HepG2 (cell line): ENCODE measurements at regions not wholly inside any gene's neighbourhood (a gene's known extent, or its start where the extent isn't known, plus 50 kb on each side); places are given as distances from the start of the nearest gene placed in this dataset.

Source experiments
- ATAC-seq: fragments of 200-7000 bp; cut with Tn5 transposase; 3 replicates; pipeline ENCODE4 v1.9.1; 2020; ENCODE audit warnings: mild to moderate bottlenecking, moderate library complexity
- BruUV-seq: library from RNA; stranded (reverse); fragments of 400-500 nt; replicated peaks from 2 replicates; lab custom pipeline; 2021; lab: Mats Ljungman, UMichigan
- CTCF ChIA-PET: fragments of 300-600 bp; formaldehyde crosslinking; extraction: SDS; loops from one replicate; lab custom pipeline; 2021; ENCODE audit warnings: low total read pairs, inconsistent platforms, low intra/inter-chr PET ratio; lab: Yijun Ruan, JAX
- POLR2A ChIA-PET: fragments of 350-600 bp; sonication (Branson Sonifier 250); formaldehyde crosslinking; loops from one replicate; lab custom pipeline; 2020; ENCODE audit warnings: antibody characterized with exemption, inconsistent platforms; lab: Yijun Ruan, JAX
- DNase-seq: peaks from one replicate; pipeline ENCODE4 v3.0.0-alpha.2; 2015; ENCODE audit warnings: low spot score
- FAIRE-seq: peaks from 3 replicates; lab custom pipeline; 2011; peaks lifted over from hg19 to GRCh38; lab: Jason Lieb, UNC
- H2AFZ ChIP-seq: one replicate; pipeline ENCODE4 v1.6.1; 2011; ENCODE audit warnings: low read length, inconsistent platforms
- H3K27ac ChIP-seq: fragments of 300-600 bp; 3 replicates; pipeline ENCODE4 v1.8.0; 2011; ENCODE audit warnings: mixed run types, mild to moderate bottlenecking, mixed read lengths, low read length, inconsistent platforms; ENCODE audit not compliant: insufficient read depth; ENCODE audit errors: extremely low read length
- H3K27me3 ChIP-seq, 2 experiments: fragments of 200-600 bp in 1 of 2; 2 replicates in 1 of 2; 3 replicates in 1 of 2; pipeline versions ENCODE4 v1.6.0 to v1.8.0; 2011; ENCODE audit warnings: low read length in 2 of 2, mild to moderate bottlenecking in 2 of 2, moderate library complexity in 2 of 2, inconsistent platforms in 1 of 2; ENCODE audit not compliant: insufficient read depth in 2 of 2, control insufficient read depth in 1 of 2
- H3K36me3 ChIP-seq, 2 experiments: fragments of 200-600 bp in 1 of 2; replicated peaks in 1 of 2; 2 replicates in 1 of 2; 3 replicates in 1 of 2; pipeline versions ENCODE4 v1.5.1 to v1.8.0; 2011; ENCODE audit warnings: low read length in 2 of 2, inconsistent platforms in 1 of 2; ENCODE audit not compliant: insufficient read depth in 2 of 2, control insufficient read depth in 1 of 2
- H3K4me1 ChIP-seq: 2 replicates; pipeline ENCODE4 v1.5.1; 2012; ENCODE audit warnings: low read length, inconsistent platforms; ENCODE audit not compliant: insufficient read depth
- H3K4me2 ChIP-seq: 2 replicates; pipeline ENCODE4 v1.6.0; 2011; ENCODE audit warnings: low read depth, low read length, inconsistent platforms
- H3K4me3 ChIP-seq, 3 experiments: fragments of 200-600 bp in 1 of 3; sonication (generic), shearing (Covaris generic) in 1 of 3; replicated peaks in 1 of 3; 2 replicates each; pipeline ENCODE4 v1.5.1; 2011 to 2016; ENCODE audit warnings: low read length in 3 of 3, inconsistent platforms in 2 of 3, low read depth in 2 of 3, mild to moderate bottlenecking in 2 of 3, control low read depth in 1 of 3, mixed read lengths in 1 of 3; ENCODE audit not compliant: insufficient read depth in 1 of 3
- H3K79me2 ChIP-seq: one replicate; pipeline ENCODE4 v1.6.1; 2011; ENCODE audit warnings: low read length, inconsistent platforms; ENCODE audit not compliant: insufficient read depth
- H3K9ac ChIP-seq: 2 replicates; pipeline ENCODE4 v1.6.0; 2011; ENCODE audit warnings: mild to moderate bottlenecking, low read depth, low read length, inconsistent platforms; ENCODE audit not compliant: insufficient read depth
- H3K9me3 ChIP-seq: 2 replicates; pipeline ENCODE4 v1.5.1; 2012; ENCODE audit warnings: mild to moderate bottlenecking, low read length
- H4K20me1 ChIP-seq: 2 replicates; pipeline ENCODE4 v1.6.0; 2011; ENCODE audit warnings: inconsistent platforms, mild to moderate bottlenecking, low read length, moderate library complexity; ENCODE audit not compliant: insufficient read depth
- DPF2 ChIP-seq: sonication (generic); formaldehyde crosslinking; IDR thresholded peaks from 2 replicates; pipeline ENCODE4 v1.4.0; 2020; ENCODE audit warnings: mild to moderate bottlenecking, low read depth, missing genetic modification reagents, borderline replicate concordance
- HNRNPH1 ChIP-seq: fragments of 200-400 bp; formaldehyde crosslinking; optimal IDR thresholded peaks from 2 replicates; pipeline ENCODE3; 2017; ENCODE audit warnings: mild to moderate bottlenecking, low read depth, low read length
- NR3C1 ChIP-seq: sonication (generic); formaldehyde crosslinking; IDR thresholded peaks from 2 replicates; pipeline ENCODE4 v1.4.0; 2020; ENCODE audit warnings: missing genetic modification reagents
- PREB ChIP-seq: sonication (generic); formaldehyde crosslinking; IDR thresholded peaks from 2 replicates; pipeline ENCODE4 v1.4.0; 2020; ENCODE audit warnings: missing genetic modification reagents
- RXRA ChIP-seq: sonication (generic); formaldehyde crosslinking; IDR thresholded peaks from 2 replicates; pipeline ENCODE4 v1.5.1; 2020; ENCODE audit warnings: missing genetic modification reagents
- ZNF292 ChIP-seq: sonication (generic); formaldehyde crosslinking; IDR thresholded peaks from 2 replicates; pipeline ENCODE4 v1.8.1; 2022; ENCODE audit warnings: mild to moderate bottlenecking, low read depth, missing genetic modification reagents, borderline replicate concordance
- ZNF547 ChIP-seq: sonication (generic); formaldehyde crosslinking; IDR thresholded peaks from 2 replicates; pipeline ENCODE4 v1.5.1; 2020; ENCODE audit warnings: mild to moderate bottlenecking, missing genetic modification reagents
- ZZZ3 ChIP-seq: sonication (generic); formaldehyde crosslinking; IDR thresholded peaks from 2 replicates; pipeline ENCODE4 v1.4.0; 2020; ENCODE audit warnings: missing genetic modification reagents, mild to moderate bottlenecking, borderline replicate concordance
- WGBS: methylation state at CpG from one replicate; pipeline ENCODE4 v1.1.6; 2017; ENCODE audit warnings: low lambda C conversion rate; 5-methylcytosine and 5-hydroxymethylcytosine counted together
- in situ Hi-C: cut with HindIII; loops from 2 replicates; pipeline ENCODE4 v1.10.0; 2017; ENCODE audit warnings: low pct_unique_long_range_greater_than_20kb; ENCODE audit not compliant: extremely low pct_ligation_motif_present
- intact Hi-C: fragments of 100-400 bp; cut with micrococcal nuclease; formaldehyde crosslinking; loops from one replicate; pipeline ENCODE4 v1.10.0; 2022; ENCODE audit not compliant: unreplicated experiment
- TF ChIP-seq, protein P1 (sequence below): sonication (generic); formaldehyde crosslinking; IDR thresholded peaks from 2 replicates; pipeline ENCODE4 v1.4.0; 2020; ENCODE audit warnings: missing genetic modification reagents, low read depth, mild to moderate bottlenecking, borderline replicate concordance

DNA sequence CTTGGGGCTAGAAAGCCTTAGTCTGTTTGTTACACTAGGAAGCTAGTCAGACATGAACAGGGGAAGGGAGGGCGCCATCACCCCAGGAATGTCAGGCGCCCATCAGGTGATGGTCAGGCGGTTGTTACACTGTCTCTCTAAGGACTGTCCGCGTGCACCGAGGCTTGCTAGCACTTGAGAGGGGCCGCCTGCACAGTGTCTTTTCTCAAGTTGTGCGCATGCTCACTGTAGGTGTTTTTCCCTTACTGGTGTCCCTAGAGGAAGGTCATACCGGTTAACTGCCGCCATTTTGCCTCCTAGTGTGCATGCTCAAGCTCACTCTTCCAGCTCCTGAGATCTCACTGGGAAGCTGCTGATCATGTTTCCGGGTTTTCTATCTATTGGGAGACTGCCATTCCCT lies 855.0 kb upstream of the TMEM132C start:
- ATAC-seq (no peak), DNase-seq (no peak), FAIRE-seq (no peak)
- H3K4me3 ChIP-seq: no peak overlapping the region
- no peak overlapping the region for H3K4me2 ChIP-seq
- BruUV-seq: no TSS peak
- intact Hi-C loops (no loop called here), in situ Hi-C loops (no loop called here)
- ChIA-PET CTCF (no interaction called here), POLR2A (no interaction called here)
- TF ChIP-seq HNRNPH1: no peak
- TF ChIP-seq ZNF547: no peak
- TF ChIP-seq DPF2 (CRISPR knock-in tag): no peak
- TF ChIP-seq ZNF292 (CRISPR knock-in tag): no peak
- no peak for TF ChIP-seq NR3C1 (CRISPR knock-in tag)
- TF ChIP-seq, protein P1, sequence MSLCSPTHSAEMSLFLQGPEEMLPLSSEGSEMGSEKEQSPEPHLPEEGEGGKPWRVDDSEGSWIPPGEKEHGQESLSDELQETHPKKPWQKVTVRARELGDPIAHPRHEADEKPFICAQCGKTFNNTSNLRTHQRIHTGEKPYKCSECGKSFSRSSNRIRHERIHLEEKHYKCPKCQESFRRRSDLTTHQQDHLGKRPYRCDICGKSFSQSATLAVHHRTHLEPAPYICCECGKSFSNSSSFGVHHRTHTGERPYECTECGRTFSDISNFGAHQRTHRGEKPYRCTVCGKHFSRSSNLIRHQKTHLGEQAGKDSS (CRISPR knock-in tag): no peak
- TF ChIP-seq ZZZ3 (CRISPR knock-in tag): no peak
- no peak for TF ChIP-seq RXRA (CRISPR knock-in tag)
- TF ChIP-seq PREB (CRISPR knock-in tag): no peak
- H3K36me3 ChIP-seq: no peaks in the 10 kb centered on the region
- H3K9me3 ChIP-seq: 0 out of 2 replicates have a peak, but pooled peaks cover under 1% of the 10 kb centered on the region
- no peaks in the 10 kb centered on the region for H3K27me3 ChIP-seq
- H3K79me2 ChIP-seq: no peaks in the 10 kb centered on the region
- no peak overlapping the region for H3K9ac ChIP-seq
- no peaks in the 10 kb centered on the region for H4K20me1 ChIP-seq
- H3K4me1 ChIP-seq: no peaks in the 10 kb centered on the region
- H3K27ac ChIP-seq: no peak overlapping the region
- WGBS: 40% methylated on average over 5 of the region's 11 CpGs
- H2AFZ ChIP-seq: no peak overlapping the region
